ENCODE measurements at regions not wholly inside any gene's neighbourhood (a gene's known extent, or its start where the extent isn't known, plus 50 kb on each side); places are given as distances from the start of the nearest gene placed in this dataset.

DNA sequence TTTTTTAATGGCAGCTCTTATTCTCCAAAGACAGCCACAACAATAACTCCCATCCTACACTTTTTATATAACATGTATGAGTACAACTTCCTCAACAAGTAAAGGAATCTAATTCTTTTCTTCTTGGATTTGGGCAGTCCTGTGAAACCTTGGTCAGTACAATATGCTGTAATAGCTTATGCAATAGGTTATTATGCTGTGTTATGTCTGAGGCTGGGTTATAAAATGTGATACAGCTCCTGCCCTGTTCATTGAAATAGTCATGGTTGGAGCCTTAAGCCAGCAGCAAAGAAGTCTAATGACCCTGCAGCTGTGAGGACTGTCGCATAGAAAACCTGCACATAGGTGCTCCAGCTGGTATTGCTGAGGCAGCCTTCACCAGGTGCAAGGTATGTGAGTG lies 215.8 kb upstream of the RASGEF1B start:
- TF ChIP-seq KDM1A (IDR thresholded peaks at IDR 0.05; ENCODE audit: borderline replicate concordance, low read length): no peak
- TF ChIP-seq ZNF274 (IDR thresholded peaks at IDR 0.05; ENCODE audit: borderline replicate concordance, extremely low read depth, low read length): no peak
- TF ChIP-seq SP1 (IDR thresholded peaks at IDR 0.05; ENCODE audit: low read depth, low read length): no peak
- TF ChIP-seq, protein P1, sequence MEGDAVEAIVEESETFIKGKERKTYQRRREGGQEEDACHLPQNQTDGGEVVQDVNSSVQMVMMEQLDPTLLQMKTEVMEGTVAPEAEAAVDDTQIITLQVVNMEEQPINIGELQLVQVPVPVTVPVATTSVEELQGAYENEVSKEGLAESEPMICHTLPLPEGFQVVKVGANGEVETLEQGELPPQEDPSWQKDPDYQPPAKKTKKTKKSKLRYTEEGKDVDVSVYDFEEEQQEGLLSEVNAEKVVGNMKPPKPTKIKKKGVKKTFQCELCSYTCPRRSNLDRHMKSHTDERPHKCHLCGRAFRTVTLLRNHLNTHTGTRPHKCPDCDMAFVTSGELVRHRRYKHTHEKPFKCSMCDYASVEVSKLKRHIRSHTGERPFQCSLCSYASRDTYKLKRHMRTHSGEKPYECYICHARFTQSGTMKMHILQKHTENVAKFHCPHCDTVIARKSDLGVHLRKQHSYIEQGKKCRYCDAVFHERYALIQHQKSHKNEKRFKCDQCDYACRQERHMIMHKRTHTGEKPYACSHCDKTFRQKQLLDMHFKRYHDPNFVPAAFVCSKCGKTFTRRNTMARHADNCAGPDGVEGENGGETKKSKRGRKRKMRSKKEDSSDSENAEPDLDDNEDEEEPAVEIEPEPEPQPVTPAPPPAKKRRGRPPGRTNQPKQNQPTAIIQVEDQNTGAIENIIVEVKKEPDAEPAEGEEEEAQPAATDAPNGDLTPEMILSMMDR (IDR thresholded peaks at IDR 0.05; ENCODE audit: control extremely low read depth in 1 of 3, insufficient read depth in 1 of 3, low read depth in 1 of 3, low read length in 3 of 3): no peak
- no peak for TF ChIP-seq EP300 (IDR thresholded peaks at IDR 0.05; ENCODE audit: borderline replicate concordance in 1 of 2, low read depth in 2 of 2, low read length in 2 of 2)
- no peak for TF ChIP-seq GABPA (IDR thresholded peaks at IDR 0.05; ENCODE audit: borderline replicate concordance, insufficient read depth, low read length)
- TF ChIP-seq POLR2A (IDR thresholded peaks at IDR 0.05; ENCODE audit: control extremely low read depth in 1 of 2, low read depth in 2 of 2, low read length in 2 of 2): no peak
- TF ChIP-seq, protein P2, sequence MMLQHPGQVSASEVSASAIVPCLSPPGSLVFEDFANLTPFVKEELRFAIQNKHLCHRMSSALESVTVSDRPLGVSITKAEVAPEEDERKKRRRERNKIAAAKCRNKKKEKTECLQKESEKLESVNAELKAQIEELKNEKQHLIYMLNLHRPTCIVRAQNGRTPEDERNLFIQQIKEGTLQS (IDR thresholded peaks at IDR 0.05; ENCODE audit: insufficient read depth, low read depth, low read length): no peak
- no peak for TF ChIP-seq POLR2AphosphoS5 (IDR thresholded peaks at IDR 0.05; ENCODE audit: low read depth, low read length)
- no peak for TF ChIP-seq CHD2 (IDR thresholded peaks at IDR 0.05; ENCODE audit: low read length)
- no peak for TF ChIP-seq KDM4A (IDR thresholded peaks at IDR 0.05; ENCODE audit: low read depth, low read length, severe bottlenecking)
- TF ChIP-seq TAF1 (IDR thresholded peaks at IDR 0.05; ENCODE audit: low read depth, low read length): no peak
- no peak for TF ChIP-seq TCF12 (IDR thresholded peaks at IDR 0.05; ENCODE audit: low read depth, low read length)

Measured in H1 (cell line).